GM18519 (cell line): ENCODE measurements at regions not wholly inside any gene's neighbourhood (a gene's known extent, or its start where the extent isn't known, plus 50 kb on each side); places are given as distances from the start of the nearest gene placed in this dataset.
"Not testable (repeated sequence)": the region's sequence is repeated elsewhere in the genome, so short reads cannot be mapped to it uniquely, and the experiment has no call there.

Experiments used
- ATAC-seq: cut with Tn5 transposase; IDR thresholded peaks from one replicate; pipeline ENCODE4 v1.9.1; 2021; ENCODE audit warnings: mild to moderate bottlenecking, moderate library complexity; ENCODE audit not compliant: unreplicated experiment, low FRiP score

GRCh38 chr13:24931450-24932251, 164.3 kb upstream of the PABPC3 start:
- no peak for ATAC-seq

- not testable (repeated sequence) for ATAC-seq
Observed at GRCh38 chr13:24933106-24934023, 162.6 kb upstream of the PABPC3 start.

GRCh38 chr13:24934024-24934385, 161.9 kb upstream of the PABPC3 start:
- not testable (repeated sequence) for ATAC-seq

GRCh38 chr13:24938966-24939365, 157.0 kb upstream of the PABPC3 start:
- ATAC-seq: no peak

- not testable (repeated sequence) for ATAC-seq
Observed at GRCh38 chr13:24941023-24941713, 154.8 kb upstream of the PABPC3 start.

GRCh38 chr13:24943136-24943535, 152.8 kb upstream of the PABPC3 start:
- ATAC-seq: no peak

GRCh38 chr13:24944073-24944472, 151.9 kb upstream of the PABPC3 start:
- not testable (repeated sequence) for ATAC-seq

GRCh38 chr13:24948977-24949376, 147.0 kb upstream of the PABPC3 start:
- not testable (repeated sequence) for ATAC-seq

GRCh38 chr13:24950611-24951010, 145.3 kb upstream of the PABPC3 start:
- ATAC-seq: not testable (repeated sequence)

- ATAC-seq: not testable (repeated sequence)
Observed at GRCh38 chr13:24967970-24968369, 128.0 kb upstream of the PABPC3 start.

- ATAC-seq: not testable (repeated sequence)
Observed at GRCh38 chr13:24968416-24968815, 127.5 kb upstream of the PABPC3 start.

- not testable (repeated sequence) for ATAC-seq
Observed at GRCh38 chr13:24973102-24973501, 122.8 kb upstream of the PABPC3 start.

- not testable (repeated sequence) for ATAC-seq
Observed at GRCh38 chr13:24981181-24981803, 114.6 kb upstream of the PABPC3 start.

GRCh38 chr13:24982333-24982999, 113.5 kb upstream of the PABPC3 start:
- ATAC-seq: no peak

GRCh38 chr13:24983094-24983493, 112.8 kb upstream of the PABPC3 start:
- no peak for ATAC-seq

GRCh38 chr13:24984134-24984533, 111.8 kb upstream of the PABPC3 start:
- ATAC-seq: no peak

- ATAC-seq: no peak
Observed at GRCh38 chr13:24985107-24985506, 110.8 kb upstream of the PABPC3 start.

GRCh38 chr13:24985896-24986295, 110.0 kb upstream of the PABPC3 start:
- ATAC-seq: no peak

- ATAC-seq: no peak
Observed at GRCh38 chr13:24986826-24987225, 109.1 kb upstream of the PABPC3 start.

- not testable (repeated sequence) for ATAC-seq
Observed at GRCh38 chr13:24989959-24990358, 106.0 kb upstream of the PABPC3 start.
